ENCODE measurements at regions not wholly inside any gene's neighbourhood (a gene's known extent, or its start where the extent isn't known, plus 50 kb on each side); places are given as distances from the start of the nearest gene placed in this dataset.

DNA sequence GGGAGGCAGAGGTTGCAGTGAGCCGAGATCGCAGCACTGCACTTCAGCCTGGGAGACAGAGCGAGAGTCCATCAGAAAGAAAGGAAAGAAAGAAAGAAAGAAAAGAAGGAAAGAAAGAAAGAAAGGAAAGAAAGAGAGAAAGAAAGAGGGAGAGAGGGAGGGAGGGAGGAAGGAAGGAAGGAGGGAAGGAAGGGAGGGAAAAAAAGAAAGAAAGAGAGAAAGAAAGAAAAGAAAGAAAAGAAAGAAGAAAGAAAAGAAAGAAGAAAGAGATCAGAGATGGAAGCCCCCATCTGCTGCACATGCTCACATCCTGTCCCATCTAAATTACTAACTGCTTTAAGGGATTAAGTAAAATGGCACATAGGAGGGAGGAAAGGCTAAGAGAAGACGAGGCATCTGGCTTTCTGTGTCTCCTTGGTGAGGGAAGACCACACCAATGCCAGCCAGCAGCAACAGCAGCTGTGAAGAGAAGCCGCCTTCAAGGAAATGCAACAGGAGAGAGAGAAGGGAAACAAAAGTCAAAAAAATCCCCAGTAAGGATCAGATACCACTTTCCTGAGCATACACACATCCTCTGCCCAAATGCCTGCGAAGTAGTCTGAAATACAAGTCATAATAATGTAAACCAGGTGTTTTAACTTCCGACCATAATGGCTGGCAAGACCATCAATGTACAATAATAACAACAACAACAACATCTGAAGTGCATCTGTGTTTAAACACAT lies 300.2 kb upstream of the JARID2 start:
- TF ChIP-seq EP300 (IDR thresholded peaks at IDR 0.05) (no peak), POLR2A (IDR thresholded peaks at IDR 0.05) (no peak)
- TF ChIP-seq, protein P1, sequence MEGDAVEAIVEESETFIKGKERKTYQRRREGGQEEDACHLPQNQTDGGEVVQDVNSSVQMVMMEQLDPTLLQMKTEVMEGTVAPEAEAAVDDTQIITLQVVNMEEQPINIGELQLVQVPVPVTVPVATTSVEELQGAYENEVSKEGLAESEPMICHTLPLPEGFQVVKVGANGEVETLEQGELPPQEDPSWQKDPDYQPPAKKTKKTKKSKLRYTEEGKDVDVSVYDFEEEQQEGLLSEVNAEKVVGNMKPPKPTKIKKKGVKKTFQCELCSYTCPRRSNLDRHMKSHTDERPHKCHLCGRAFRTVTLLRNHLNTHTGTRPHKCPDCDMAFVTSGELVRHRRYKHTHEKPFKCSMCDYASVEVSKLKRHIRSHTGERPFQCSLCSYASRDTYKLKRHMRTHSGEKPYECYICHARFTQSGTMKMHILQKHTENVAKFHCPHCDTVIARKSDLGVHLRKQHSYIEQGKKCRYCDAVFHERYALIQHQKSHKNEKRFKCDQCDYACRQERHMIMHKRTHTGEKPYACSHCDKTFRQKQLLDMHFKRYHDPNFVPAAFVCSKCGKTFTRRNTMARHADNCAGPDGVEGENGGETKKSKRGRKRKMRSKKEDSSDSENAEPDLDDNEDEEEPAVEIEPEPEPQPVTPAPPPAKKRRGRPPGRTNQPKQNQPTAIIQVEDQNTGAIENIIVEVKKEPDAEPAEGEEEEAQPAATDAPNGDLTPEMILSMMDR (IDR thresholded peaks at IDR 0.05), result no peak
